Middle frontal gyrus (tissue), 1 donor: ENCODE measurements at regions not wholly inside any gene's neighbourhood (a gene's known extent, or its start where the extent isn't known, plus 50 kb on each side); places are given as distances from the start of the nearest gene placed in this dataset.
"Not testable (repeated sequence)": the region's sequence is repeated elsewhere in the genome, so short reads cannot be mapped to it uniquely, and the experiment has no call there.

Experiments
- DNase-seq: peaks from one replicate; pipeline ENCODE4 v3.0.0-alpha.2; 2015; ENCODE audit warnings: low spot score; ENCODE audit errors: extremely low spot score

GRCh38 chr5:106833517-106833916, 837.2 kb downstream of the EFNA5 start:
- DNase-seq, result no peak

DNA sequence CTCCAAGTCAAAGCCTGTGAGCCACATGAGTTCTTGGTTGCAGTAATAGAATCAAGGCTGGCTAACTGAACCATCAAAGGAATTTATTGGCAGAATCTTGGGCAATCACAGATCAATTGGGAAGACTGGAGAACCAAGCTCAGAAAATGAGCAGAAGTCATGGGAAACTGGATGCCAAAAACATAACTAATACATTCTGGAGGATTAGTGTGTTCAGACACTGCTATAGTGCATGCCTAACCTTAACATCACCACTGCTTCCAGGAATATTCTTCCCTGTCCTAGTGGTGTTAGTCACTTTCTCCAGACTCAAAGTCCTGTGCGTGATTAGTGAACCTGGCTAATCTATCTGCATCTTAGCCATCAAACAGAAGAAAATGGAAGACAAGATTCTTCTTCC, 843.7 kb downstream of the EFNA5 start:
- DNase-seq, result no peak

- DNase-seq, result no peak
Measured at GRCh38 chr5:106825374-106825773, 845.4 kb downstream of the EFNA5 start.

GRCh38 chr5:106822851-106823250, 847.9 kb downstream of the EFNA5 start:
- DNase-seq, result no peak

DNA sequence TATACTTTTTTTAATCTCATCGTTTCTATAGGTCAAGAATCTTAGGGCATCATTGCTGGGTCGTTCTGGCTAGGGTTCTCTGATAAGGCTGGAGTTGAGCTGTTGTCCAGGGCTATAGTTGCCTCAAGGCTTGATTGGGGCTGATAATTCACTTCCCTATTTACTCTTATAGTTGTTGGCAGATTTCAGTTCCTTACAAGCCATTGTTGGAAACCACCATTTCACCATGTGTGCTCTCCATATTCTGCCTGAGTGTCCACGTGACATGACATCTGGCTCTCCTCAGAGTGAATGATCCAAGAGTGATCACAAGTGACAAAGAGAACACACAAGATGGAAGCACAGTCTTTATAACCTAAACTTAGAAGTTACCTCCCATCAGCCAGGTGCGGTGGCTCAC, 852.2 kb downstream of the EFNA5 start:
- no peak for DNase-seq

DNA sequence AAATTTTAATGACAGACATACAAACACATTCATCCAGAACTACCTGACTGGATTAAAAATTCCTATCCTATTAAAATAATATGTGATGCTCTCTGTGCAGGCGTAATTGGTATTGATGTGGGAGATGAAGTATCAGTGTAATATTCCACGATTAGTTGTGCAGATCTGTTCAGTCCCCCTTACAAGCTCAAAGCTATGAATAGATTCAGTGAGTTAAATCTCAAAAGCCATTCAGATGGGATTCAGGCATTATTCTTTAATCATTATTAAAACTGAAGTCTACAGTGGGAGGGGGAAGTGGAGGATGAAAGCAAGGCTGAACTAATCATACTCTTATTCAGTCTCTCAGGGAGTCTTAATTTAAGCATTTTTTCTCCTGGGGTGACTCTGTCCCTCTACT, 855.8 kb downstream of the EFNA5 start:
- DNase-seq, result no peak

- no peak for DNase-seq
Measured at GRCh38 chr5:106801554-106801953, 869.2 kb downstream of the EFNA5 start.

DNA sequence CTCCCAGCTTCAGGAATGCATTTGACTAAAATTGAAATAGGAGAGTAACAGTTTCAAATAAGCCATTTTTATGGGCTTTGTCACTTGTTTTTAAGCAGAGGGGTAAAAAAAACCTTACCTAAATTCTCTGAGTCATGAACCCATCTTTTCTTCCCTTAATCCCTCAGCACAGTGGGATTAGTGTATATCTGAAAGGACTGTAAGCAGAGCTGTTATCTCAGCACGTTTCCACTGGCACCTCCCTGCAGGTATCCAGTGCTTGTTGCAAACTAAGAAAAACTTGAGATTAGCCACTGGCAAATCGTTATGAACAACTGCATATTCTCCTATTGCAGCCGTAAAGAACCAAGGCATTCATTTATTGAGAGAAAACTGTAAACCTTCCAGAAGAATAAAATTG, 872.7 kb downstream of the EFNA5 start:
- DNase-seq, result no peak

GRCh38 chr5:106796081-106796480, 874.7 kb downstream of the EFNA5 start:
- DNase-seq, result no peak

DNA sequence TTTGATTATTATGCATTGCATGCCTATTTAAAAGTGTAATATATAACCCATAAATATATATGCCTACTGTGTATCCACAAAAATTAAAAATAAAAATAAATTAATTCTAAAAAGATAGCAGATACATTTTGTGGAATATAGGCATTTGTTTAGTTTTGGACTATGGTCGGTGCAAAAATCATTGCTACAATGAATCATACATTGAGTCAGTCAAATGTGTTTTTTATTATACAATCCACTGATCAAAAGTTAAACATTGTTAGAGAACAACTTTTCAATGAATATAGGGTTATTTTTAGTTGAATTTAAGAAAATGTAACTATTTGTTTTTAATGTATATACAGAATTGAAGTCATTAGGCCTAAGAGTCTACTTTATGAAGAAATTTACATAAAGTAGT, 885.9 kb downstream of the EFNA5 start:
- DNase-seq, result no peak

DNA sequence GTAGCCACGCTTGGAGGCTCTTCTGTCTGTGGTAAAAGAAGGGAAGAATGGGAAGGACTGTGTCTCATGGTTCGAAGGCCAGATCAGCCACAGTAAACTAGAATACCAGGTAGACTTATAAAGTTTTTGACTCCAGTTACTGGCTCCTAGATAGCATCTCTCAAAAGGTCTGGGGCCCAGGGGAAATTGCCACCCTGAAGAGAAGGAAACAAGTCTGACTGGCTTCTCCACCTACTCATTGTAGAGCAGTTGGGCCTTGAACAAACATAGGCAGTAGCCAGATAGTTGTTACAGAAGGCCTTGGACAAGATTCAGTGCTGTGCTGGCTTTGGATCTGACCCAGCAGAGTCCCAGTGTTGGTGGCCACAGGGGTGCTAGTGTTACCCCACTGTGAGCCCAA, 890.4 kb downstream of the EFNA5 start:
- no peak for DNase-seq

DNA sequence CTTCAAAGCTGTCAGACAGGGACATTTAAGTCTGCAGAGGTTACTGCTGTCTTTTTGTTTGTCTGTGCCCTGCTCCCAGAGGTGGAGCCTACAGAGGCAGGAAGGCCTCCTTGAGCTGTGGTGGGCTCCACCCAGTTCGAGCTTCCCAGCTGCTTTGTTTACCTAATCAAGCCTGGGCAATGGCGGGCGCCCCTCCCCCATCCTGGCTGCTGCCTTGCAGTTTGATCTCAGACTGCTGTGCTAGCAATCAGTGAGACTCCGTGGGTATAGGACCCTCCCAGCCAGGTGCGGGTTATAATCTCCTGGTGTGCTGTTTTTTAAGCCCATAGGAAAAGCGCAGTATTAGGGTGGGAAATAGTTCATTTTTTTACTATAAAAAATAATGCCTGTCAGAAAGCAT, 894.2 kb downstream of the EFNA5 start:
- DNase-seq, result not testable (repeated sequence)

GRCh38 chr5:106768392-106768791, 902.3 kb downstream of the EFNA5 start:
- DNase-seq, result no peak

GRCh38 chr5:106766916-106767315, 903.8 kb downstream of the EFNA5 start:
- DNase-seq, result no peak

- no peak for DNase-seq
Measured at GRCh38 chr5:106759581-106759980, 911.2 kb downstream of the EFNA5 start.

DNA sequence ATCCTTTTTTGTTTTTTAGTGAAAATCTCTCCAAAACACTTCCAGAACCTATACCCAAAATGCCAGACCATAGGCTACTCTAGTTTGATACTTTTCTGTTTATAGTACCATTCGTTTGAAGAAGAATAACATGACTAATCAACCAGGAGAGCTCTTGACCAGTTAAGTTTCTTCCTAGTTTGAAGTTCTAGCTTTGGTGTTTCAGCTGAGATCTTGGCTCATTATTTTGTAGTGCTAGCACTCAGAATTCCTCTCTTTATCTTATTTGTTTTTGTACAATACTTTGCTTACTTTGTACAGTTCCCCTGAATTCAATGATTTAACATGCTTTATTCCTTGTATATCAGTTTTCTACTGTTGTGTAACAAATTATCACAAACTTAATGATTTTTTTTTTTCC, 911.6 kb downstream of the EFNA5 start:
- no peak for DNase-seq

- DNase-seq, result no peak
Measured at GRCh38 chr5:106757672-106758071, 913.1 kb downstream of the EFNA5 start.

DNA sequence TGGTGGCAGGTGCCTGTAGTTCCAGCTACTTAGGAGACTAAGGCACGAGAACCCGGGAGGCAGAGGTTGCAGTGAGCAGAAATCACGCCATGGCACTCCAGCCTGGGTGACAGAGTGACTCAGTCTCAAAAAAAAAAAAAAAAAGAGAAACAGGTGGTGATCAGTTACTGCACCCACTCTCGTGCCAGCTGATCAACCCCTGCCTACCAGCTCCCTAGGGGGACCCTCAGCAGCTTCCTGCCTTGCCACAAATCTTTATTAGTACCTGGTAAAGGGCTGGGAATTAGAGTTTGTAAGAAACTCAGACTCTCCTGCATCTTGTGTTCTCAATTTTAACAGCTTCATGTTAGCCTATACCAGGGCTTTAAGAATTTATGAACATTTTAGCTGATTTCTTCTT, 914.9 kb downstream of the EFNA5 start:
- DNase-seq, result no peak

GRCh38 chr5:106755066-106755465, 915.7 kb downstream of the EFNA5 start:
- no peak for DNase-seq

GRCh38 chr5:106749826-106750225, 920.9 kb downstream of the EFNA5 start:
- DNase-seq, result no peak

DNA sequence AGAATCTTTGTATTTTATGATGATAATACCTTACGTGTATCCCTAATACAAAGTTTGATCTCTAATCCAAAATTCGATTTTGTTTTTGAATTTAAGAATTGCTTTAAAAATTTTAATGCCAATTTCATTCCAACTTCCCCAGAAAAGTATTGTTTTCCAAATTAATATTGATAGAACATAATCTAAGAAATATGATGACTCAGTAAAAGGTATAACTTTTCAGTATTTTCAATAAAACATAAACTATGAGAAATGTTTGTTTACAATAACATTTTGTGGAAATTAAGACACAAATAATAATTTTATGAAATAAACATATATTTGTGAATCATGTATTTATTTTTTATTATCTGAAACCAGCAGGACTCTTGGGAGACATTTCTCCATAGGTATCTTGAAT, 931.6 kb downstream of the EFNA5 start:
- no peak for DNase-seq

DNA sequence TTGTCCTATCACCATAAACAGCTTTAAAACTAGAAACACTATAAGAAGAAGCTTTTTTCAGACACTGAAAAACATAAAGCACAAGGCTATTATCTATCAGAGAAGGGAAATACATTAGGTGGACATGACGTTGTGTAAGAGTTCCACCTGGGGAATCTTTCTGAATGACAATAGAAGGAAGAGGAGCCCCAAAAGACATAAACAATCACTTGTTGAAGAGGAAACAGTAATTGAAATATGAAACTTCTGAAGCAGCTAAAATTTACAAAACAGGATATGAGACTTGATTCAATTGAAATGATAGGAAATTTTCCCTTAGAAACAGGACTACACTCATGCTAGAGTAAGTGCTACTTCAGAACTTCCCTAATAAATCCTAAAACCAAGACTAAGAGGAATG, 933.6 kb downstream of the EFNA5 start:
- DNase-seq, result no peak

DNA sequence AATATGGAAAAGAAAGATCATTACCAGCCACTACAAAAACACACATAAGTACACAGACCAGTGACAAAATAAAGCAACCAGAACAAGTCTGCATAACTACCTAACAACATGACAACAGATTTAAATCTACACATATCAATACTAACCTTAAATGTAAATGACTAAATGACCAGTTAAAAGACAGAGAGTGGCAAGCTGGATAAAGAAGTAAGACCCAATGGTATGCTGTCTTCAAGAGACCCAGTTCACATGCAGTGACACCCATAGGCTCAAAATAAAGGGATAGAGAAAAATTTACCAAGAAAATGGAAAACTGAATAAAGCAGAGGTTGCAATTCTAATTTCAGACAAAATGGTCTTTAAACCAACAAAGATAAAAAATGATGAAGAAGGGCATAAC, 938.1 kb downstream of the EFNA5 start:
- no peak for DNase-seq

- DNase-seq, result no peak
Measured at GRCh38 chr5:106730912-106731311, 939.8 kb downstream of the EFNA5 start.
